Mammary epithelial cell (primary cell): ENCODE measurements at regions not wholly inside any gene's neighbourhood (a gene's known extent, or its start where the extent isn't known, plus 50 kb on each side); places are given as distances from the start of the nearest gene placed in this dataset.

Source experiments
- EZH2 ChIP-seq: IDR thresholded peaks from 2 replicates; pipeline ENCODE4 v1.6.1; 2012; ENCODE audit warnings: low read length, inconsistent platforms, borderline replicate concordance
- TF ChIP-seq, protein P1 (sequence below), 2 donors: IDR thresholded peaks in 1 of 2; conservative IDR thresholded peaks in 1 of 2; 2 replicates each; pipeline ENCODE4 v1.5.1; 2011 to 2012; ENCODE audit warnings: inconsistent platforms in 2 of 2, low read length in 2 of 2, mild to moderate bottlenecking in 2 of 2, control low read depth in 1 of 2, low read depth in 1 of 2; ENCODE audit not compliant: insufficient read depth in 1 of 2; ENCODE audit errors: extremely low read depth in 1 of 2

DNA sequence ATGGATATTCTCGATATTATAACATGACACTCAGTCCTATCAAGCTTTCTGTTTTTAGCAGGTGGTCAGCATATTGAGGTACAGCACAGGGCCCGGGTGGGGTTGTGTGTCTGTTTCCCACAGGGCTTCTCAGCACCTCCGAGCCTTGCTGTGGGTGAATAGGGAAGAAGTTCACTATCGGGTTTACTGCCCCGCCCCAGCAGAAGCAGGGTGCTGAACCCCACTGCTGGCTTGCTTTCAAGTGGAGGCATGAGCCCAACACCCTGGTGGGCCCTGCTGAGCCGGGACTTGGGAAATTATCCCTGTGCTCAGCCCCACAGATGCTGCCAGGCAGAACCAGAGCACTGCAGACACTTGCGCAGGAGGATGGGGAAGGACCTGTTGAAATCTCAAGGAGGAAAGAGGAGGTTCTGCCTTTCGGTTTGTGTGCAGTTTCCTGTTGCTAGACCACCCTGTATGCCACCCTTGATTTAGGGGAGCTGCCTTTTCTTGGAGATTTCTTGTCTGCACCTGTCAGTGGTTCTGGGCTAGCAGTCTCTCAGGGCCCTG is 270.3 kb upstream of the SALL3 start:
- TF ChIP-seq, protein P1, sequence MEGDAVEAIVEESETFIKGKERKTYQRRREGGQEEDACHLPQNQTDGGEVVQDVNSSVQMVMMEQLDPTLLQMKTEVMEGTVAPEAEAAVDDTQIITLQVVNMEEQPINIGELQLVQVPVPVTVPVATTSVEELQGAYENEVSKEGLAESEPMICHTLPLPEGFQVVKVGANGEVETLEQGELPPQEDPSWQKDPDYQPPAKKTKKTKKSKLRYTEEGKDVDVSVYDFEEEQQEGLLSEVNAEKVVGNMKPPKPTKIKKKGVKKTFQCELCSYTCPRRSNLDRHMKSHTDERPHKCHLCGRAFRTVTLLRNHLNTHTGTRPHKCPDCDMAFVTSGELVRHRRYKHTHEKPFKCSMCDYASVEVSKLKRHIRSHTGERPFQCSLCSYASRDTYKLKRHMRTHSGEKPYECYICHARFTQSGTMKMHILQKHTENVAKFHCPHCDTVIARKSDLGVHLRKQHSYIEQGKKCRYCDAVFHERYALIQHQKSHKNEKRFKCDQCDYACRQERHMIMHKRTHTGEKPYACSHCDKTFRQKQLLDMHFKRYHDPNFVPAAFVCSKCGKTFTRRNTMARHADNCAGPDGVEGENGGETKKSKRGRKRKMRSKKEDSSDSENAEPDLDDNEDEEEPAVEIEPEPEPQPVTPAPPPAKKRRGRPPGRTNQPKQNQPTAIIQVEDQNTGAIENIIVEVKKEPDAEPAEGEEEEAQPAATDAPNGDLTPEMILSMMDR (conservative IDR thresholded peaks at IDR 0.05 in 1 of 2, IDR thresholded peaks at IDR 0.05 in 1 of 2; ENCODE audit: extremely low read depth in 1 of 2, insufficient read depth in 1 of 2, low read depth in 1 of 2, low read length in 2 of 2) = no peak
- TF ChIP-seq EZH2 = no peak
